ENCODE measurements at regions not wholly inside any gene's neighbourhood (a gene's known extent, or its start where the extent isn't known, plus 50 kb on each side); places are given as distances from the start of the nearest gene placed in this dataset.

- Histone ChIP-seq H4K91ac (ENCODE audit: insufficient read depth, low read depth, low read length) (no peak overlapping the region), H2AK5ac (ENCODE audit: low read depth, low read length) (no peak overlapping the region), H3K4me2 (ENCODE audit: low read depth, low read length) (no peak overlapping the region), H2AFZ (replicated peaks; ENCODE audit: low read length, poor library complexity) (no peak overlapping the region), H3K9me3 (ENCODE audit: control insufficient read depth, insufficient read depth, low read length) (no peaks in the 10 kb centered on the region), H2BK5ac (ENCODE audit: low read depth, low read length, poor library complexity, severe bottlenecking) (no peak overlapping the region), H4K8ac (ENCODE audit: low read depth in 2 of 2, low read length in 2 of 2) (no peak overlapping the region), H4K20me1 (ENCODE audit: insufficient read depth, low read length) (no peaks in the 10 kb centered on the region), H3K23ac (ENCODE audit: low read depth, low read length) (no peak overlapping the region), H3K27ac (ENCODE audit: insufficient read depth, low read length) (no peak overlapping the region), H2BK15ac (ENCODE audit: low read depth, low read length) (no peak overlapping the region), H3K27me3 (ENCODE audit: control insufficient read depth, insufficient read depth, low read length) (peaks cover 7% of the 10 kb centered on the region), H3K14ac (replicated peaks; ENCODE audit: low read depth, low read length) (no peak overlapping the region), H4K5ac (ENCODE audit: low read depth, low read length) (no peak overlapping the region), H3K9me1 (ENCODE audit: insufficient read depth, low read length) (no peaks in the 10 kb centered on the region), H3K4ac (ENCODE audit: low read depth, low read length) (no peak overlapping the region), H3K9ac (ENCODE audit: low read depth, low read length) (no peak overlapping the region), H2BK120ac (ENCODE audit: low read depth, low read length) (no peak overlapping the region), H2BK20ac (ENCODE audit: low read depth, low read length) (no peak overlapping the region), H3K56ac (ENCODE audit: extremely low read depth, insufficient read depth, low read length) (no peak overlapping the region), H3K4me1 (ENCODE audit: control insufficient read depth, insufficient read depth, low read length) (no peaks in the 10 kb centered on the region), H3K36me3 (ENCODE audit: control insufficient read depth, insufficient read depth, low read length) (no peaks in the 10 kb centered on the region), H3K4me3 (ENCODE audit: insufficient read depth, low read depth, low read length) (no peak overlapping the region), H2AK9ac (replicated peaks; ENCODE audit: low read depth, low read length, poor library complexity) (no peak overlapping the region), H3K79me1 (ENCODE audit: low read depth in 1 of 2, low read length in 2 of 2) (no peaks in the 10 kb centered on the region), H3K18ac (ENCODE audit: low read depth, low read length) (no peak overlapping the region)
- dilution Hi-C loops (cut with HindIII; ENCODE audit: low sequenced_read_pairs, unreplicated experiment) (no loop called here), intact Hi-C loops (cut with micrococcal nuclease) (no loop called here), in situ Hi-C loops (cut with MboI; ENCODE audit: low sequenced_read_pairs) (no loop called here)
- ATAC-seq (ENCODE audit: low read depth) (no peak), DNase-seq (no peak)
- no CpG with 5 or more reads among the region's 3 CpGs for WGBS, 2 experiments (ENCODE audit: extremely low coverage in 2 of 2, insufficient read length in 1 of 2)
- no TSS peak for BruUV-seq (replicated peaks)
- CTCF ChIA-PET: no interaction called here
- TF ChIP-seq RCOR1 (IDR thresholded peaks at IDR 0.05; ENCODE audit: insufficient replicate concordance, low read length) (no peak), MAFK (IDR thresholded peaks at IDR 0.05; ENCODE audit: low read depth, low read length) (peak; percentile 74)
- POLR2A ChIA-PET (ENCODE audit: unreplicated experiment): no interaction called here
These were observed 154.4 kb upstream of the CHRM2 start for GRCh38 chr7:136714062-136714461.
